Esophagus muscularis mucosa (tissue), 4 donors: ENCODE measurements at regions not wholly inside any gene's neighbourhood (a gene's known extent, or its start where the extent isn't known, plus 50 kb on each side); places are given as distances from the start of the nearest gene placed in this dataset.

Experiments
- DNase-seq: peaks from one replicate; pipeline ENCODE4 v3.0.0-alpha.2; 2017; ENCODE audit errors: extremely low spot score
- H3K27ac ChIP-seq, 4 donors: fragments of 200-600 bp; sonication (generic); replicated peaks in 1 of 4; 1 replicate in 3 of 4; 2 replicates in 1 of 4; pipeline ENCODE4 v1.5.1; 2016 to 2019; ENCODE audit warnings: mild to moderate bottlenecking in 1 of 4
- H3K27me3 ChIP-seq, 4 donors: fragments of 200-600 bp; sonication (generic); one replicate each; pipeline versions ENCODE4 v1.5.1 to v1.6.0; 2016 to 2019
- H3K36me3 ChIP-seq, 4 donors: fragments of 200-600 bp; sonication (generic); one replicate each; pipeline ENCODE4 v1.5.1; 2016 to 2019
- H3K4me1 ChIP-seq, 4 donors: fragments of 200-600 bp; sonication (generic); one replicate each; pipeline ENCODE4 v1.5.1; 2016 to 2019
- H3K4me3 ChIP-seq, 4 donors: fragments of 200-600 bp; sonication (generic); 1 replicate in 2 of 4; 2 replicates in 2 of 4; pipeline ENCODE4 v1.5.1; 2016 to 2019; ENCODE audit warnings: mild to moderate bottlenecking in 4 of 4, moderate library complexity in 1 of 4
- H3K9me3 ChIP-seq, 4 donors: fragments of 200-600 bp; sonication (generic); 1 replicate in 3 of 4; 2 replicates in 1 of 4; pipeline ENCODE4 v1.5.1; 2016 to 2019
- EP300 ChIP-seq: sonication (generic); formaldehyde crosslinking; IDR thresholded peaks from one replicate; pipeline ENCODE4 v1.6.1; 2017; ENCODE audit warnings: antibody characterized with exemption
- POLR2A ChIP-seq: fragments of 450-650 bp; IDR thresholded peaks from one replicate; pipeline ENCODE4 v1.6.1; 2017; ENCODE audit warnings: antibody characterized with exemption, moderate library complexity, mild to moderate bottlenecking, low read depth
- POLR2AphosphoS5 ChIP-seq, 2 donors: sonication (generic); formaldehyde crosslinking; IDR thresholded peaks; one replicate each; pipeline ENCODE4 v1.6.1; 2017; ENCODE audit warnings: antibody characterized with exemption in 2 of 2
- WGBS: methylation state at CpG from one replicate; pipeline ENCODE4 v1.1.5; 2018; 5-methylcytosine and 5-hydroxymethylcytosine counted together
- intact Hi-C: fragments of 100-400 bp; cut with DNase I; formaldehyde crosslinking; loops from one replicate; pipeline ENCODE4 v1.15.1; 2023
- TF ChIP-seq, protein P1 (sequence below), 3 experiments: fragments of 200-600 bp in 2 of 3; fragments of 450-650 bp in 1 of 3; sonication (generic) in 2 of 3; IDR thresholded peaks; one replicate each; pipeline ENCODE4 v1.5.1; 2017 to 2019; ENCODE audit warnings: antibody characterized with exemption in 3 of 3, mild to moderate bottlenecking in 2 of 3, moderate library complexity in 1 of 3

GRCh38 chr2:142586693-142587580 is 290.5 kb upstream of the KYNU start:
- no peaks in the 10 kb centered on the region for H3K36me3 ChIP-seq
- no peak for DNase-seq
- H3K4me1 ChIP-seq, result no peaks in the 10 kb centered on the region
- TF ChIP-seq POLR2A, result no peak
- no peak for TF ChIP-seq EP300
- TF ChIP-seq, protein P1, sequence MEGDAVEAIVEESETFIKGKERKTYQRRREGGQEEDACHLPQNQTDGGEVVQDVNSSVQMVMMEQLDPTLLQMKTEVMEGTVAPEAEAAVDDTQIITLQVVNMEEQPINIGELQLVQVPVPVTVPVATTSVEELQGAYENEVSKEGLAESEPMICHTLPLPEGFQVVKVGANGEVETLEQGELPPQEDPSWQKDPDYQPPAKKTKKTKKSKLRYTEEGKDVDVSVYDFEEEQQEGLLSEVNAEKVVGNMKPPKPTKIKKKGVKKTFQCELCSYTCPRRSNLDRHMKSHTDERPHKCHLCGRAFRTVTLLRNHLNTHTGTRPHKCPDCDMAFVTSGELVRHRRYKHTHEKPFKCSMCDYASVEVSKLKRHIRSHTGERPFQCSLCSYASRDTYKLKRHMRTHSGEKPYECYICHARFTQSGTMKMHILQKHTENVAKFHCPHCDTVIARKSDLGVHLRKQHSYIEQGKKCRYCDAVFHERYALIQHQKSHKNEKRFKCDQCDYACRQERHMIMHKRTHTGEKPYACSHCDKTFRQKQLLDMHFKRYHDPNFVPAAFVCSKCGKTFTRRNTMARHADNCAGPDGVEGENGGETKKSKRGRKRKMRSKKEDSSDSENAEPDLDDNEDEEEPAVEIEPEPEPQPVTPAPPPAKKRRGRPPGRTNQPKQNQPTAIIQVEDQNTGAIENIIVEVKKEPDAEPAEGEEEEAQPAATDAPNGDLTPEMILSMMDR (IDR thresholded peaks at IDR 0.05), result no peak
- no peak for TF ChIP-seq POLR2AphosphoS5 (IDR thresholded peaks at IDR 0.05)
- 69% methylated on average over 5 of the region's 5 CpGs for WGBS
- no peak overlapping the region for H3K27ac ChIP-seq
- no peak overlapping the region for H3K4me3 ChIP-seq
- H3K9me3 ChIP-seq, result no peaks in the 10 kb centered on the region
- H3K27me3 ChIP-seq, result no peaks in the 10 kb centered on the region
- intact Hi-C loops, result no loop called here

DNA sequence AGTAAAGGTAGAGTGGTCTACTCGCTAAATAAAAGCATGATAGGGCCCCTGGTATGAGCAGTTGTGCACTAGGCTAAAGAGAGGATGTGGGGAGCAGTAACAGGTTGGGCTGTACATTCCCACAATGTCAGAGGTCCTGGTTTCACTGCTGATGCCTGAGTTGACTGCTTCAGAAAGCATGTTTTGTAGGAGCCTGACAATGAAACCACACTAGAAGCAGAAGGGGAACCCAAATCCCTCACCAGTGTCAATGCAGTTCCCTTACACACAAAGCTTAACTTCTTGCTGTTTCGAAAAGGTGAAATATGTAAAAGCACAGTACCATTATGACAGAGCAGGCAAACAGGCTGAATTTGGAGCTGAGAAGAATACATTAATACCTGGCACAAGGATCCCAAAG is 291.7 kb upstream of the KYNU start:
- TF ChIP-seq EP300, result no peak
- TF ChIP-seq POLR2A, result no peak
- TF ChIP-seq, protein P1 (IDR thresholded peaks at IDR 0.05), result no peak
- TF ChIP-seq POLR2AphosphoS5 (IDR thresholded peaks at IDR 0.05), result no peak
- no peak overlapping the region for H3K4me3 ChIP-seq
- H3K27me3 ChIP-seq, result no peaks in the 10 kb centered on the region
- 79% methylated on average over 2 of the region's 2 CpGs for WGBS
- H3K27ac ChIP-seq, result no peak overlapping the region
- no peaks in the 10 kb centered on the region for H3K36me3 ChIP-seq
- intact Hi-C loops, result no loop called here
- no peaks in the 10 kb centered on the region for H3K4me1 ChIP-seq
- no peak for DNase-seq
- no peaks in the 10 kb centered on the region for H3K9me3 ChIP-seq

GRCh38 chr2:142582317-142582716 is 295.1 kb upstream of the KYNU start:
- no peak for DNase-seq
- H3K27me3 ChIP-seq, result no peaks in the 10 kb centered on the region
- H3K36me3 ChIP-seq, result no peaks in the 10 kb centered on the region
- H3K4me1 ChIP-seq, result no peaks in the 10 kb centered on the region
- H3K9me3 ChIP-seq, result no peaks in the 10 kb centered on the region
- WGBS, result 78% methylated on average over 2 of the region's 2 CpGs
- no peak for TF ChIP-seq POLR2A
- TF ChIP-seq, protein P1 (IDR thresholded peaks at IDR 0.05), result no peak
- no peak for TF ChIP-seq EP300
- TF ChIP-seq POLR2AphosphoS5 (IDR thresholded peaks at IDR 0.05), result no peak
- intact Hi-C loops, result no loop called here
- no peak overlapping the region for H3K4me3 ChIP-seq
- H3K27ac ChIP-seq, result no peak overlapping the region

DNA sequence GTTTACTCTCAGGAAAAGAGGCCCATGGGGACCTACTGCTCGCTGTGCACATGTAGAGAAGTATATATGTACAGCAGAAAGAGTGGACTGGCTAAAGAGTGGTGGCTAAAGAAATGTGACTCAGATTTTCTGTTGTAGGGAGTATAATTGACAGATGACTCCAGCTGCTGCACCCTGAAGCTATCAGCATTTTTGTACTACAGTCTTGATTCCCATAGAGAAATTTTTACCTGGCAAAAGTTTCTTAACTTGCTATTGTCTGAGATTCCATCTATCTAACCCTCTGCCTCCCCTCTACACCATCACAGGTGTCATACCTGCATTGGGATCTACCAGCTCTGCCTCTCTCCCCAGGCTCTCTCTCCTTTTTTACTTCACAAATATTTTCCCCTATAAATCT is 296.0 kb upstream of the KYNU start:
- H3K4me1 ChIP-seq, result no peaks in the 10 kb centered on the region
- DNase-seq, result no peak
- no peak overlapping the region for H3K4me3 ChIP-seq
- no peaks in the 10 kb centered on the region for H3K36me3 ChIP-seq
- no peaks in the 10 kb centered on the region for H3K27me3 ChIP-seq
- TF ChIP-seq POLR2AphosphoS5 (IDR thresholded peaks at IDR 0.05) (no peak), EP300 (no peak), POLR2A (no peak)
- TF ChIP-seq, protein P1 (IDR thresholded peaks at IDR 0.05), result no peak
- H3K9me3 ChIP-seq, result no peaks in the 10 kb centered on the region
- H3K27ac ChIP-seq, result no peak overlapping the region
- WGBS, result 82% methylated on average over 1 of the region's 1 CpG
- intact Hi-C loops, result no loop called here
